ENCODE measurements at regions not wholly inside any gene's neighbourhood (a gene's known extent, or its start where the extent isn't known, plus 50 kb on each side); places are given as distances from the start of the nearest gene placed in this dataset.

DNA sequence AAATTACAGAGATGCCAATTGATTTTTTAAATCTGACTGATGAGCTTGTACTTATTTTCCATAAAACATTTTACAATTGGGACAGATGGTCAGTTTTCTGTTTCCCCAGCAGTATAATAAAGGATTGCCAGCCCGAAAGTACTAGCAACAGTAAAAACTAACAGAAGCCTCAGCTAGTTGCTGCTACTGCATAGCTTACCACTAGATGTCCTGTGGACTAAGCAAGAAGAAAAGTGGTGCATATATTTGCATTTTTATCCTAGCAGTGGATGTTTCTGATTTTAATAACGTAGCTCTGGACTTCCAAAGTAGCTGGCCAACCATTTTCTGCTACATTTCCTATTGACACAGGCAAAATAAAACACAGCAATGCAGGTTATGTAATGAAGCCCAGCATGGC, 241.5 kb downstream of the BARHL2 start:
- TF ChIP-seq POLR2A (IDR thresholded peaks at IDR 0.05; ENCODE audit: low read depth, low read length), result no peak
- no peak for TF ChIP-seq POLR2AphosphoS5 (IDR thresholded peaks at IDR 0.05; ENCODE audit: low read depth, low read length)

Measured in GM12892 (cell line).